ENCODE measurements at regions not wholly inside any gene's neighbourhood (a gene's known extent, or its start where the extent isn't known, plus 50 kb on each side); places are given as distances from the start of the nearest gene placed in this dataset.

DNA sequence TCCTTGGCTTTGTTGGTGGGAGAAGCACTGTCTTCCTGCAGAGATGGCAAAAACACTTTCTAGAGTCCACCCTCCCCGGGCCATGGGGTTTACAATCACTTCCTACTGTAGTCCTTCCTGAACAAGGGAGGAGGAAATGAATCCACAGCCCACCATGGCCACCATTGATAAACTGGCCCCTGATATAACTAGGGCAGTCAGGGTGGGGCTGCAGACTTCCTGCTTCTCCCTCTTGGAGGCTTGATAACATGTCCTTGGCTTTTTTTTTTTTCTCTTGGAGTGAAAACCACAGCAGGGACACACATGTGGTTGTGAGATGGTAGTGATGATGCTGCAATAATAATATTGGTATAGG, 437.8 kb downstream of the ZNF521 start:
- WGBS = 100% methylated on average over 1 of the region's 1 CpG
- H3K27me3 ChIP-seq (ENCODE audit: insufficient read depth, low read length) = no peaks in the 10 kb centered on the region

DNA sequence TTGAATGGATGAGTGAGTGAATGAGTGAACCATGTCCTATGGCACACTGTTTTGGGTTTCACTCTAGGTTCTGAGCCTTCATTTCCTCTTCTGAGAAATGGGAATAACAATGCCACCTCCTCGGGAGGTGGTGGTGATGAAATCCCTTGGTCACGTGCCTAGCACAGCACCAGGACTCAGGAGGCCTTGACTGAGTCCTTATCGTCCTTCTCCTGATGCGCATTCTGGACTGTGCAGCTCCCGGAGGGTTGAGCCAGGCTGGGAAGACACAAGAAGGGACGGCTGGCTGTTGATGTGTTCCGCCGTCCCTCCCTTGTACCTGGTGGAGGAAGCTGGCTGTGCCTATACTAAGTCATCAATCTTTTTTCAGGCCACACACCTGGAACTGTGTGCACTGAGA, 437.3 kb downstream of the ZNF521 start:
- WGBS = 76% methylated on average over 8 of the region's 8 CpGs
- Histone ChIP-seq H3K9ac (ENCODE audit: low read depth, low read length) (no peak overlapping the region), H3K27ac (ENCODE audit: low read depth, low read length) (no peak overlapping the region)

More for the DNA sequence above, 437.8 kb downstream of the ZNF521 start:
- Histone ChIP-seq H3K9me3 (ENCODE audit: insufficient read depth, low read depth, low read length) (no peaks in the 10 kb centered on the region), H3K9ac (ENCODE audit: low read depth, low read length) (no peak overlapping the region), H3K4me3 (ENCODE audit: low read length) (no peak overlapping the region), H3K36me3 (ENCODE audit: insufficient read depth, low read length) (no peaks in the 10 kb centered on the region), H3K27ac (ENCODE audit: low read depth, low read length) (no peak overlapping the region), H3K4me1 (ENCODE audit: insufficient read depth, low read length) (no peaks in the 10 kb centered on the region)

DNA sequence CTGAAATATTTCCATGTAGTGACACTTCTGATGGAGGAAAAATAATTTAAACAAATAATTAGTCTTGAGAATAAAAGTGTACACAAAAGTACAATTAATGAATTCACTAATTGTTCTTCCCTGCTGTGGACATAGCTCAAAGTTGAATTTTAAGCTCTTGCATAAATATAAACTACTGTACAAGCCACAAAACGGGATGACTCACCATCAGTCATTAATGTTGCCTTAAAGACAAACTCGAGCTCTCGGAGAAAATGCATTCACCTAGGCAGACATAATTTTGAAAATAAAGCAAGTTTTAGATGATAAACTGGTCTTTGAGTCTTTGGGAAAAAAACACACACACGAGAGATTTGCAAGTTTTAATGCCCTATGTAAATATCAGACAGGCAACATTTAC, 436.4 kb downstream of the ZNF521 start:
- no peak overlapping the region for H3K4me3 ChIP-seq (ENCODE audit: low read length)
- no peaks in the 10 kb centered on the region for H3K4me1 ChIP-seq (ENCODE audit: insufficient read depth, low read length)
- WGBS = 92% methylated on average over 4 of the region's 4 CpGs
- H3K9me3 ChIP-seq (ENCODE audit: insufficient read depth, low read depth, low read length) = no peaks in the 10 kb centered on the region
- H3K36me3 ChIP-seq (ENCODE audit: insufficient read depth, low read length) = no peaks in the 10 kb centered on the region
- no peak overlapping the region for H3K9ac ChIP-seq (ENCODE audit: low read depth, low read length)
- H3K27ac ChIP-seq (ENCODE audit: low read depth, low read length) = no peak overlapping the region
- no peaks in the 10 kb centered on the region for H3K27me3 ChIP-seq (ENCODE audit: insufficient read depth, low read length)

More for the DNA sequence above, 437.3 kb downstream of the ZNF521 start:
- H3K36me3 ChIP-seq (ENCODE audit: insufficient read depth, low read length) = no peaks in the 10 kb centered on the region
- no peaks in the 10 kb centered on the region for H3K27me3 ChIP-seq (ENCODE audit: insufficient read depth, low read length)
- H3K9me3 ChIP-seq (ENCODE audit: insufficient read depth, low read depth, low read length) = no peaks in the 10 kb centered on the region
- H3K4me3 ChIP-seq (ENCODE audit: low read length) = no peak overlapping the region
- no peaks in the 10 kb centered on the region for H3K4me1 ChIP-seq (ENCODE audit: insufficient read depth, low read length)

DNA sequence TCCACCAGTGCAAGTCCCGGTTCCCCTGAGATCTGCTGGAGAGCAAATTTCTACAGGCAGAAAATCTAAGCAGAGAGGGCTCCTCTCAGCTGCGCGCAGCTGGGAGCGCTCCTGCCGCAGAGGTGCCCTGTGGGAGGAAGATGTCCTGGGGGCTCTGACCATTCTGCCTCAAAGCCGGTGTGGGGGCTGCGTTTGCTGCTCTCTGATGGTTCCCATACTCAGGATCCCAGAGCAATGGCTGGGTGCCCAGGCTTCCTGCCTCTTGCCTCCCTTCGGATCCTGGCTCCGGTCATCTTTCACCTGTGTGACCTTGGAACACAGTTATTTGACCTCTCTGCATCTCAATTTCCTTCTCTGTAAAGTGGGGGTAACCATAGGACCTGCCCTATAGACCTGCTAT, 434.2 kb downstream of the ZNF521 start:
- Histone ChIP-seq H3K27ac (ENCODE audit: low read depth, low read length) (no peak overlapping the region), H3K9me3 (ENCODE audit: insufficient read depth, low read depth, low read length) (no peaks in the 10 kb centered on the region), H3K36me3 (ENCODE audit: insufficient read depth, low read length) (no peaks in the 10 kb centered on the region), H3K27me3 (ENCODE audit: insufficient read depth, low read length) (no peaks in the 10 kb centered on the region), H3K9ac (ENCODE audit: low read depth, low read length) (no peak overlapping the region), H3K4me3 (ENCODE audit: low read length) (no peak overlapping the region), H3K4me1 (ENCODE audit: insufficient read depth, low read length) (no peaks in the 10 kb centered on the region)
- WGBS = 91% methylated on average over 9 of the region's 9 CpGs

DNA sequence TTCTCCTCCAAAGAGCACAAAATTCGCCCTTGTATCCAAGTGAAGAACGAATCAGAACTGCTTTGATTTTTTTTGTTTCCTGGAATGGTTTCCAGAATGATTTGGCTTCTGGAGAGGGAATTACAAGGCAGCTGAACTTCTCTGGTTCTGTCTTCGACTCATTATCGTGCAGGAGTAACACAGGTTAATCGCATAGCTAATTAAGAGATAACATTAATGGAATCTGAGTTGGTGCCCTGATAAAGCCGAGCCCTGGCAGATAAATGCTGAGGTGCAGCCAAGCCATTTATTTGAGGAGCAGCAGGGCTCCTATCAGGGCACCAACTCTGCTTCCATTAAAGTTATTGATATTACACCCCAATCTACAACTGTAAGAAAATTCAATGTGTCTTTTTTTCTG, 433.7 kb downstream of the ZNF521 start:
- WGBS = 89% methylated on average over 6 of the region's 6 CpGs
- H3K9ac ChIP-seq (ENCODE audit: low read depth, low read length) = no peak overlapping the region

DNA sequence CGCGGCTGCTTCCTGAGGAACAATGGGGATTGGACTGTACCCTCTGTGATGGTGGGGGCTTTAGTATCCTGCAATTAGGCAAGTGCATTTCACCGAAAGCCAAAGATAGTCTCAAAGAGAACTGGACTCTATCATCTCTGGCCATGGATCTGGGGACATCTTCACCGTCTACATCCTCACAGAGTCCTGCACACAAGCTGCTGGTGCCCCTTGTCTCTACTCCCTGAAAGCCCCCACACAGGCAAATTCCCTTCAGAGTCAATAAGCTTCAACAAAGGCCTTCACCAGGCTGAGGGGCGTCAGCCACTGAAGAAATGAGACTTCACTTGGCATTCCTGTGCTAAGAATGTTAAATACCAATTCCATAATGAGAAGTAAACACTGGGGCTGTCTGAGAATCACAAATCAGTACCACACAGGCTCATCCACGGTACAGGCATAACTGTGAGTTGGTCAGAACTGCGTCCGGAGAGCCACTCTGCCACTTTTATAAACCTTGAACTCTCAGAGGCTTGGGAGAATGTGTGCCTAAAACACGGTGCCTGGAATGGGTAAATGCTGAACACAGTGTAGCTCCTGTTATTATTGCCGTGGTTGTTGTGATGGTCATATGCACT, 432.7 kb downstream of the ZNF521 start:
- H3K36me3 ChIP-seq (ENCODE audit: insufficient read depth, low read length) = no peaks in the 10 kb centered on the region
- H3K27ac ChIP-seq (ENCODE audit: low read depth, low read length) = no peak overlapping the region
- WGBS = 93% methylated on average over 10 of the region's 10 CpGs
- no peak overlapping the region for H3K4me3 ChIP-seq (ENCODE audit: low read length)
- no peak overlapping the region for H3K9ac ChIP-seq (ENCODE audit: low read depth, low read length)
- H3K4me1 ChIP-seq (ENCODE audit: insufficient read depth, low read length) = peaks cover 8% of the 10 kb centered on the region; the same call in 1 of the 2 replicates
- no peaks in the 10 kb centered on the region for H3K9me3 ChIP-seq (ENCODE audit: insufficient read depth, low read depth, low read length)
- no peaks in the 10 kb centered on the region for H3K27me3 ChIP-seq (ENCODE audit: insufficient read depth, low read length)

More for the DNA sequence above, 433.7 kb downstream of the ZNF521 start:
- Histone ChIP-seq H3K27me3 (ENCODE audit: insufficient read depth, low read length) (no peaks in the 10 kb centered on the region), H3K36me3 (ENCODE audit: insufficient read depth, low read length) (no peaks in the 10 kb centered on the region), H3K9me3 (ENCODE audit: insufficient read depth, low read depth, low read length) (no peaks in the 10 kb centered on the region), H3K4me3 (ENCODE audit: low read length) (no peak overlapping the region), H3K27ac (ENCODE audit: low read depth, low read length) (no peak overlapping the region), H3K4me1 (ENCODE audit: insufficient read depth, low read length) (no peaks in the 10 kb centered on the region)

DNA sequence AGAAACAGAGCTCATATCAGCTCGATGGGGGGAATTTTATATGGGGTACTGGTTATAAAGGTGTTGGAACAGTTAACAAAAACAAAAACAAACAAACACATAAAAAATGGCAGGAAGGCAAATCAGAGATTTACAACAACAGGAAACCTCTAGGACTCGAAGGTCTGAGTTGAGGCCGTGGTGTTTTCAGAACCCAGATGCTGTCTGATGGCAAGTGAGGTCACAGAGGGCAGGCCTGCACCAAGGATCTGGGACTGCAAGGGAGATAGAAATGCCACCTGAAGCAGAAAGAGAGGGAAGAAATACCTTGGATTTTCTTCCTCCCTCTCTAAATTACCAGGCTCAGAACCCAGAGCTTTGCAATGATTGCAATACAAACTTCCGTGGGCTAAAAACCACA, 429.5 kb downstream of the ZNF521 start:
- no peak overlapping the region for H3K27ac ChIP-seq (ENCODE audit: low read depth, low read length)
- no peak overlapping the region for H3K9ac ChIP-seq (ENCODE audit: low read depth, low read length)
- WGBS = 96% methylated on average over 3 of the region's 4 CpGs
- no peaks in the 10 kb centered on the region for H3K36me3 ChIP-seq (ENCODE audit: insufficient read depth, low read length)
- H3K9me3 ChIP-seq (ENCODE audit: insufficient read depth, low read depth, low read length) = no peaks in the 10 kb centered on the region
- peaks cover 13% of the 10 kb centered on the region; the same call in 1 of the 2 replicates for H3K4me1 ChIP-seq (ENCODE audit: insufficient read depth, low read length)
- H3K4me3 ChIP-seq (ENCODE audit: low read length) = no peak overlapping the region
- no peaks in the 10 kb centered on the region for H3K27me3 ChIP-seq (ENCODE audit: insufficient read depth, low read length)

DNA sequence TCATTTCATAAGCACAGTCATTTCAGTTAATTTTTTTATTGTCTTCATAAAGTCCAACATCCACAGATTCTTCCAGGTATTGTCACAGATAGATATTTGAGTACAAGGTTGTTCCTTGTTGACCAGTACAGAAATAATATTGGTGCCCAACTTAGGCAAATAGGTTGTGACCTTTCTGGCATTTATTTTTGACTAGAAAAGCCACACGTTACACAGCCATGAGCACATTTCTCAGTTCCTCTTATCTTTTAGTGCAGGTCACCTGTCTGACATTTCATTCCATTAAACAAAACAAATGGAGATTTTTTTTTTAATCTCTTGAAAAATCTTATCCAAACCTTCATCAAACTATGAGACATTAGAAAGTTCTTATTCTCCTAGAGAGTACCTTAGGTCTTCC, 428.8 kb downstream of the ZNF521 start:
- Histone ChIP-seq H3K27me3 (ENCODE audit: insufficient read depth, low read length) (no peaks in the 10 kb centered on the region), H3K9ac (ENCODE audit: low read depth, low read length) (no peak overlapping the region), H3K27ac (ENCODE audit: low read depth, low read length) (no peak overlapping the region), H3K4me3 (ENCODE audit: low read length) (no peak overlapping the region), H3K9me3 (ENCODE audit: insufficient read depth, low read depth, low read length) (no peaks in the 10 kb centered on the region), H3K4me1 (ENCODE audit: insufficient read depth, low read length) (peaks cover 13% of the 10 kb centered on the region; the same call in 1 of the 2 replicates), H3K36me3 (ENCODE audit: insufficient read depth, low read length) (no peaks in the 10 kb centered on the region)
- 0% methylated on average over 1 of the region's 1 CpG for WGBS

DNA sequence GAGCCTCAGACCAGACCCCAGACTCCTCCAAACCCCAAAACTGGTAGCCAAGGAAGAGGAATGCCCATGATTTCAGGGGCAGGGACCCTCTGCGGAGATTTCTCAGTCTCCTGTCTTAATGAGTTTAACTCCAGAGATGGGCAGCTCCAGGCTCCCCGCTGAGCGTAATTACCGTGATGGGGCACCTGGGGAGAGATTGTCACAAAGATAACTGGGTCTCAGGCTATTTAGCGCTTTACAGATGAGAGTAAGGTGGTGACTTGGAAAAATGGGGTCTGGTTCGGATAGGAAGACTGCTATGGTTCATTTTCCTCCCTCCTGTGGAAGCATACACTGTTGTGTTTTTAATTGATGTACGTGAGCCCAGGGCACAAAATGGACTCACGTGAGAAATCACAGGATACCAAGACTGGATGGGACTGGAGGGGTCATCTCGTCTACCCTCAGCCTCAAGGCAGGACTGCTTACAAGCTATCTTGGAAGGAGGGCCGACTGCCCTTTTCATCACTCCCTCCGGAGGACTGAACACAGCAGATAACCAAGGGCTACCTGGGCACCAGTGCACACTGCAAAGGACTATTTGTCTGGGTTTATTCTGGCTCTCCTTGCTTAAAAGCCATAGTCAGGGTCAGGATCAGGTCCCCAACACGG, 427.8 kb downstream of the ZNF521 start:
- WGBS = 59% methylated on average over 12 of the region's 12 CpGs
- Histone ChIP-seq H3K27ac (ENCODE audit: low read depth, low read length) (no peak overlapping the region), H3K9me3 (ENCODE audit: insufficient read depth, low read depth, low read length) (no peaks in the 10 kb centered on the region), H3K4me3 (ENCODE audit: low read length) (no peak overlapping the region), H3K36me3 (ENCODE audit: insufficient read depth, low read length) (no peaks in the 10 kb centered on the region), H3K9ac (ENCODE audit: low read depth, low read length) (no peak overlapping the region), H3K4me1 (ENCODE audit: insufficient read depth, low read length) (peaks cover 13% of the 10 kb centered on the region; the same call in 1 of the 2 replicates), H3K27me3 (ENCODE audit: insufficient read depth, low read length) (no peaks in the 10 kb centered on the region)

DNA sequence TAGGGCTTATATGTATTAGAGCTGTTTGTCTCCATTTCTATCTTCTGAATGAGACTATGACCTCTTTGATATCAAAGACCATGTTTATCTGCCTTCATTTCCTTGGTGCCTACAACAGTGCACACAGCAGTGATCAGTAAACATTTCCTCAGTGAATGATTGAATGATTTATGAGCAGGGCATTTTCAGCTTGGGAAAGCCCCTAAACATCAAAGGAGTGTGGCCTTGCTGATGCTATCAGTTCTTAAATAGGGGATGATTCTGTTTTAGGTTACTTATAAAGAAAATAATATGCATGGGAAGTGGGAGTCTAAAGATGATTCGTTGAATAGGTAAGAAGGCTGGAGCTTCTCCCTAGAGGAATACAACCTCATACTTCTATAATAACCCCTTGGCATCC, 425.3 kb downstream of the ZNF521 start:
- Histone ChIP-seq H3K27me3 (ENCODE audit: insufficient read depth, low read length) (no peaks in the 10 kb centered on the region), H3K9me3 (ENCODE audit: insufficient read depth, low read depth, low read length) (no peaks in the 10 kb centered on the region), H3K4me3 (ENCODE audit: low read length) (no peak overlapping the region), H3K27ac (ENCODE audit: low read depth, low read length) (no peak overlapping the region), H3K4me1 (ENCODE audit: insufficient read depth, low read length) (peaks cover 25% of the 10 kb centered on the region), H3K36me3 (ENCODE audit: insufficient read depth, low read length) (no peaks in the 10 kb centered on the region), H3K9ac (ENCODE audit: low read depth, low read length) (no peak overlapping the region)
- no CpG with 5 or more reads among the region's 1 CpG for WGBS

DNA sequence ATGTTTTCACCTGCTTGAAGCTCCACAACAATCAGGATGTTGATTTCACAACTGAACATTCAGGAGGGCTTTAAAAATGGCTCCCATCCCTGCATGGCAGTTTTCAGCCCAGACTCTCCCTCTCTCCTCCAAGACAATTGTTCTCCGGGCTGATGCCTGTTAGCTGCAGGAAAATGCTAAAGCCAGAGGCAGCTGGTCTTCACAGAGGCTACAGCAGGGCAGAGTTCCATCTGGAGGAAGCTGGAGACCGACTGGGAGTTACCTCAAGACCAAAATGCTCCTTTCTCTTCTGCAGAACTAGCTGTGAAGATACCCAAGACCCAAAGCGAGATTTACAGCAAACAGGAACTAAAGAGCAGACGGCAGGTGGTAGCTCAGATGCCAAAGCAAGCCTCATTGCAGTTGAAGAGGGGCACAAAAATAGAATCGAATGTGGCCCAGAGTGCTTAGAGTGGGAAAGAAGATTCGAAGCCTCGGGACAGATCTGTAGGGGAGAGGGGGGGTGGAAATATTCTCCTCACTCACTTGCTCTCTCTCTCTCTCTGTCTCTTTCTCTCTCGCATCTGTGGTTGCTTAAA, 423.6 kb downstream of the ZNF521 start:
- Histone ChIP-seq H3K9ac (ENCODE audit: low read depth, low read length) (no peak overlapping the region), H3K4me1 (ENCODE audit: insufficient read depth, low read length) (peaks cover 31% of the 10 kb centered on the region), H3K9me3 (ENCODE audit: insufficient read depth, low read depth, low read length) (no peaks in the 10 kb centered on the region), H3K27me3 (ENCODE audit: insufficient read depth, low read length) (no peaks in the 10 kb centered on the region), H3K27ac (ENCODE audit: low read depth, low read length) (no peak overlapping the region), H3K36me3 (ENCODE audit: insufficient read depth, low read length) (no peaks in the 10 kb centered on the region), H3K4me3 (ENCODE audit: low read length) (no peak overlapping the region)
- 82% methylated on average over 6 of the region's 8 CpGs for WGBS

All from HUES64 (cell line).